ENCODE measurements at regions not wholly inside any gene's neighbourhood (a gene's known extent, or its start where the extent isn't known, plus 50 kb on each side); places are given as distances from the start of the nearest gene placed in this dataset.

DNA sequence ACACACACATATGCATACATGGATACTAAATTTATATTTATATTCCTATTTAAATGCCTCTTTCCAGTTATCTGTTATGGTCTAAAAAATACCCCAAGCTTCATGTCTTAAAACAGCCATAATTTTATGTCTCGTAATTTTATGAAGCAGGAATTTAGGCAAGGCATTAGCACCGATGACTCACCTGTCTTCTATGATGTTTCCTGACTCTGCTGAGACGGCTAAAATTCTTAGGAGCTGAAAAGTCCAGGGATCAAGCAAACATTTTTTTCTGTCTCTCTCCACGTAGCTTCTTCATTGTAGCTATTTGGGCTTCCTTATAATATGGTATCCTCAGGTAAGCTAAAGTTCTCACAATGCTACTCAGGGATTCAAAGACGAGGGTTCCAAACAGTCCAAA, 930.3 kb downstream of the STIM2 start:
- TF ChIP-seq, protein P1, sequence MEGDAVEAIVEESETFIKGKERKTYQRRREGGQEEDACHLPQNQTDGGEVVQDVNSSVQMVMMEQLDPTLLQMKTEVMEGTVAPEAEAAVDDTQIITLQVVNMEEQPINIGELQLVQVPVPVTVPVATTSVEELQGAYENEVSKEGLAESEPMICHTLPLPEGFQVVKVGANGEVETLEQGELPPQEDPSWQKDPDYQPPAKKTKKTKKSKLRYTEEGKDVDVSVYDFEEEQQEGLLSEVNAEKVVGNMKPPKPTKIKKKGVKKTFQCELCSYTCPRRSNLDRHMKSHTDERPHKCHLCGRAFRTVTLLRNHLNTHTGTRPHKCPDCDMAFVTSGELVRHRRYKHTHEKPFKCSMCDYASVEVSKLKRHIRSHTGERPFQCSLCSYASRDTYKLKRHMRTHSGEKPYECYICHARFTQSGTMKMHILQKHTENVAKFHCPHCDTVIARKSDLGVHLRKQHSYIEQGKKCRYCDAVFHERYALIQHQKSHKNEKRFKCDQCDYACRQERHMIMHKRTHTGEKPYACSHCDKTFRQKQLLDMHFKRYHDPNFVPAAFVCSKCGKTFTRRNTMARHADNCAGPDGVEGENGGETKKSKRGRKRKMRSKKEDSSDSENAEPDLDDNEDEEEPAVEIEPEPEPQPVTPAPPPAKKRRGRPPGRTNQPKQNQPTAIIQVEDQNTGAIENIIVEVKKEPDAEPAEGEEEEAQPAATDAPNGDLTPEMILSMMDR (IDR thresholded peaks at IDR 0.05): no peak
- TF ChIP-seq POLR2A (IDR thresholded peaks at IDR 0.05): no peak
